ENCODE measurements at regions not wholly inside any gene's neighbourhood (a gene's known extent, or its start where the extent isn't known, plus 50 kb on each side); places are given as distances from the start of the nearest gene placed in this dataset.
A peak's percentile ranks its signal among the peaks of the same experiment; 100 is the strongest.
"Not testable (repeated sequence)": the region's sequence is repeated elsewhere in the genome, so short reads cannot be mapped to it uniquely, and the experiment has no call there.

DNA sequence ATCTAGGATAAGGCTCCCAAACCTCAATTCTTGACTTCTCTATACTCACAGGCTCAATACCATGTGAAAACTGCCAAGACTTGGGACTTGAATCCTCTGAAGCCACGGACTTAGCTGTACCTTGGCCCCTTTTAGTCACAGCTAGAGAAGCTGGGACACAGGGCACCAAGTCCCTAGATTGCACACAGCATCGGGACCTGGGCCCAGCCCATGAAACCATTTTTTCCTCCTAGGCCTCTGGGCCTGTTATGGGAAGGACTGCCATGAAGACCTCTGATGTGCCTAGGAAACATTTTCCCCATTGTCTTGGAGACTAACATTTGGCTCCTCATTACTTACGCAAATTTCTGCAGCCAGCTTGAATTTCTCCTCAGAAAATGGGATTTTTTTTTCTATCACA is 1011.8 kb upstream of the DDX18 start:
- H4K20me1 ChIP-seq (ENCODE audit: insufficient read depth, low read length): no peaks in the 10 kb centered on the region
- H3K9ac ChIP-seq (ENCODE audit: low read length): no peak overlapping the region
- peaks cover 8% of the 10 kb centered on the region for H3K4me1 Mint-ChIP-seq (ENCODE audit: low read depth, unreplicated experiment)
- H3K27ac Mint-ChIP-seq (ENCODE audit: unreplicated experiment): no peak overlapping the region
- no peaks in the 10 kb centered on the region for H3K4me1 ChIP-seq (ENCODE audit: insufficient read depth, low read length)
- TF ChIP-seq, protein P1, sequence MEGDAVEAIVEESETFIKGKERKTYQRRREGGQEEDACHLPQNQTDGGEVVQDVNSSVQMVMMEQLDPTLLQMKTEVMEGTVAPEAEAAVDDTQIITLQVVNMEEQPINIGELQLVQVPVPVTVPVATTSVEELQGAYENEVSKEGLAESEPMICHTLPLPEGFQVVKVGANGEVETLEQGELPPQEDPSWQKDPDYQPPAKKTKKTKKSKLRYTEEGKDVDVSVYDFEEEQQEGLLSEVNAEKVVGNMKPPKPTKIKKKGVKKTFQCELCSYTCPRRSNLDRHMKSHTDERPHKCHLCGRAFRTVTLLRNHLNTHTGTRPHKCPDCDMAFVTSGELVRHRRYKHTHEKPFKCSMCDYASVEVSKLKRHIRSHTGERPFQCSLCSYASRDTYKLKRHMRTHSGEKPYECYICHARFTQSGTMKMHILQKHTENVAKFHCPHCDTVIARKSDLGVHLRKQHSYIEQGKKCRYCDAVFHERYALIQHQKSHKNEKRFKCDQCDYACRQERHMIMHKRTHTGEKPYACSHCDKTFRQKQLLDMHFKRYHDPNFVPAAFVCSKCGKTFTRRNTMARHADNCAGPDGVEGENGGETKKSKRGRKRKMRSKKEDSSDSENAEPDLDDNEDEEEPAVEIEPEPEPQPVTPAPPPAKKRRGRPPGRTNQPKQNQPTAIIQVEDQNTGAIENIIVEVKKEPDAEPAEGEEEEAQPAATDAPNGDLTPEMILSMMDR (IDR thresholded peaks at IDR 0.05; ENCODE audit: insufficient read depth, low read depth, low read length): no peak
- TF ChIP-seq EZH2 (IDR thresholded peaks at IDR 0.05; ENCODE audit: insufficient read depth, low read length): no peak
- H3K27me3 Mint-ChIP-seq (ENCODE audit: low read depth, unreplicated experiment): no peaks in the 10 kb centered on the region
- no peak overlapping the region for H3K4me3 ChIP-seq (ENCODE audit: insufficient read depth, low read depth, low read length)
- H3K4me3 Mint-ChIP-seq (ENCODE audit: unreplicated experiment): no peak overlapping the region
- no peak overlapping the region for H3K4me2 ChIP-seq (ENCODE audit: low read length)
- no peaks in the 10 kb centered on the region for H3K36me3 Mint-ChIP-seq (ENCODE audit: low read depth, unreplicated experiment)
- H3K9me3 Mint-ChIP-seq (ENCODE audit: unreplicated experiment): peaks cover 22% of the 10 kb centered on the region
- FAIRE-seq (no peak), DNase-seq (ENCODE audit: low read depth) (no peak)
- H3K27me3 ChIP-seq (ENCODE audit: insufficient read depth, low read length): no peaks in the 10 kb centered on the region
- H3K36me3 ChIP-seq (ENCODE audit: insufficient read depth, low read length): no peaks in the 10 kb centered on the region
- no peaks in the 10 kb centered on the region for H3K79me2 ChIP-seq (ENCODE audit: insufficient read depth, low read length)
- no peak overlapping the region for H3K27ac ChIP-seq (ENCODE audit: low read depth, low read length)
- H3K9me3 ChIP-seq (ENCODE audit: insufficient read depth, low read depth, low read length): no peaks in the 10 kb centered on the region
- no peak overlapping the region for H2AFZ ChIP-seq (ENCODE audit: low read depth, low read length)

DNA sequence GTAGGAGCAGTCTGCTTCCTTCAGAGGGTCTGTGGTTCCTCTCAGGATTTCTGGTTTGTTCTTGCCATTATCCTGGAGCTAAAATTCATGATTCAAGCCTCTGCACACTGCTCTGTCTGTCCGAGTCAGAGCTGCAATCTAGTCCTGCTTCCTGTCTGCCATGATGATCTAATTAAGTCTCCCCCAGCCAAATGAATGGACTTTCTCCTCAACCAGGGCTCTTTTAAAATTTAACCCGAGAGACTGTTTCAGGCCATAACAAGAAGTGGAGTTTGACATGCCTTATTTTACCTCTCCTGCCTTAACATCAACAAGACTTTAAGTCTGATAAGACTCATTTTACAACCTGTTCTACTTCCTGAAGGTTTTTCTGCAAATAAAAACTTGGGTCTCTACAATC is 1009.6 kb upstream of the DDX18 start:
- H3K36me3 ChIP-seq (ENCODE audit: insufficient read depth, low read length): no peaks in the 10 kb centered on the region
- H2AFZ ChIP-seq (ENCODE audit: low read depth, low read length): no peak overlapping the region
- no peak for FAIRE-seq
- no peaks in the 10 kb centered on the region for H3K36me3 Mint-ChIP-seq (ENCODE audit: low read depth, unreplicated experiment)
- no peak overlapping the region for H3K4me2 ChIP-seq (ENCODE audit: low read length)
- TF ChIP-seq, protein P1 (IDR thresholded peaks at IDR 0.05; ENCODE audit: insufficient read depth, low read depth, low read length): no peak
- TF ChIP-seq EZH2 (IDR thresholded peaks at IDR 0.05; ENCODE audit: insufficient read depth, low read length): no peak
- H3K4me1 Mint-ChIP-seq (ENCODE audit: low read depth, unreplicated experiment): peaks cover 17% of the 10 kb centered on the region
- no peaks in the 10 kb centered on the region for H4K20me1 ChIP-seq (ENCODE audit: insufficient read depth, low read length)
- H3K4me3 ChIP-seq (ENCODE audit: insufficient read depth, low read depth, low read length): no peak overlapping the region
- peak overlapping the region; percentile 49 for H3K27ac Mint-ChIP-seq (ENCODE audit: unreplicated experiment)
- no peak overlapping the region for H3K9ac ChIP-seq (ENCODE audit: low read length)
- peaks cover 22% of the 10 kb centered on the region for H3K9me3 Mint-ChIP-seq (ENCODE audit: unreplicated experiment)
- no peak for DNase-seq (ENCODE audit: low read depth)
- H3K27me3 ChIP-seq (ENCODE audit: insufficient read depth, low read length): no peaks in the 10 kb centered on the region
- H3K9me3 ChIP-seq (ENCODE audit: insufficient read depth, low read depth, low read length): no peaks in the 10 kb centered on the region
- no peaks in the 10 kb centered on the region for H3K79me2 ChIP-seq (ENCODE audit: insufficient read depth, low read length)
- H3K4me1 ChIP-seq (ENCODE audit: insufficient read depth, low read length): no peaks in the 10 kb centered on the region
- H3K27me3 Mint-ChIP-seq (ENCODE audit: low read depth, unreplicated experiment): no peaks in the 10 kb centered on the region
- no peak overlapping the region for H3K27ac ChIP-seq (ENCODE audit: low read depth, low read length)
- H3K4me3 Mint-ChIP-seq (ENCODE audit: unreplicated experiment): no peak overlapping the region

DNA sequence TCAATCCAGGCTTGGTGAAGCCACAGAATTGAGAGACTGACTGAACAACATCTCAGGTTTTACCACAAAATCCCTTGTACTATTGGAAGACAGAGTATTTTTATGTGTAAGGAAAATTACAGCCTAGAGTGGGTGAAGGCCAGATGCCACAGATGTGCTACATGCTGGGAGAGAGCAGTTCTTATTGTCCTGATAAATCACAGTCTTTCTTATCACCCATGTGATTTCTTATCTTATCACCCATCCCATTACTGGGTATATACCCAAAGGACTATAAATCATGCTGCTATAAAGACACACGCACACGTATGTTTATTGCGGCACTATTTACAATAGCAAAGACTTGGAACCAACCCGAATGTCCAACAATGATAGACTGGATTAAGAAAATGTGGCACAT is 1008.0 kb upstream of the DDX18 start:
- H3K27ac Mint-ChIP-seq (ENCODE audit: unreplicated experiment); H3K4me2 ChIP-seq (ENCODE audit: low read length); H3K9me3 ChIP-seq (ENCODE audit: insufficient read depth, low read depth, low read length); H2AFZ ChIP-seq (ENCODE audit: low read depth, low read length); FAIRE-seq; H3K79me2 ChIP-seq (ENCODE audit: insufficient read depth, low read length); H3K9ac ChIP-seq (ENCODE audit: low read length); H3K36me3 ChIP-seq (ENCODE audit: insufficient read depth, low read length); DNase-seq (ENCODE audit: low read depth); H3K4me3 Mint-ChIP-seq (ENCODE audit: unreplicated experiment); H3K4me1 ChIP-seq (ENCODE audit: insufficient read depth, low read length); H3K27me3 Mint-ChIP-seq (ENCODE audit: low read depth, unreplicated experiment); H4K20me1 ChIP-seq (ENCODE audit: insufficient read depth, low read length); H3K36me3 Mint-ChIP-seq (ENCODE audit: low read depth, unreplicated experiment); H3K27me3 ChIP-seq (ENCODE audit: insufficient read depth, low read length); H3K27ac ChIP-seq (ENCODE audit: low read depth, low read length); H3K4me3 ChIP-seq (ENCODE audit: insufficient read depth, low read depth, low read length): not testable (repeated sequence)
- peaks cover 25% of the 10 kb centered on the region for H3K4me1 Mint-ChIP-seq (ENCODE audit: low read depth, unreplicated experiment)
- H3K9me3 Mint-ChIP-seq (ENCODE audit: unreplicated experiment): peaks cover 18% of the 10 kb centered on the region
